Stimulated activated CD4-positive, alpha-beta T cell treated with anti-CD3 and anti-CD28 coated beads, TNF-alpha, amount 100 ng/mL, for 48 hours (primary cell): ENCODE measurements at regions not wholly inside any gene's neighbourhood (a gene's known extent, or its start where the extent isn't known, plus 50 kb on each side); places are given as distances from the start of the nearest gene placed in this dataset.

ENCODE experiments used
- DNase-seq, 3 donors: peaks; one replicate each; pipeline ENCODE4 v3.0.0-alpha.2; 2020; ENCODE audit warnings: low read depth in 3 of 3

- no peak for DNase-seq
Measured at GRCh38 chr1:58380345-58380744, 166.2 kb downstream of the OMA1 start.

DNA sequence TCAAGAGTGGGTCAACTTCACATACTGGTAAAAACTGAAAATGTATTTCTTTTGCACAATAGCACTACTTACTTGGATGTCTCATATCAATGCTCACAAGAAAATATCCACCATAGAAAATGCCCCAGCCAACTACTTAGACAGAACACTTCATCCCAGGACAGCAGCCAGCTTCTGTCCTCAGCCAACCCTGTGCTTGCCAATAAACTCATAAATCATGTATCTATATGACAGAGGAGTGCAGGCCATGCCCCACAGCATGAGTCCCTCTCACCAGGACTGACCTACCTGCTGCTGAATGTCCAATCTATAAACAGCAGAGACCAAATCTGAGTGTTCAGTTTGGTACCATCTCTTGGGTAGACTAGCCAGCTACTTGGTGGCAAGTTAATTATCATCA lies 179.3 kb downstream of the OMA1 start:
- no peak for DNase-seq

- no peak for DNase-seq
Measured at GRCh38 chr1:58365328-58365727, 181.2 kb downstream of the OMA1 start.

GRCh38 chr1:58363585-58363984 lies 182.9 kb downstream of the OMA1 start:
- peak in 1 of 3 donors; percentile 0 for DNase-seq

DNA sequence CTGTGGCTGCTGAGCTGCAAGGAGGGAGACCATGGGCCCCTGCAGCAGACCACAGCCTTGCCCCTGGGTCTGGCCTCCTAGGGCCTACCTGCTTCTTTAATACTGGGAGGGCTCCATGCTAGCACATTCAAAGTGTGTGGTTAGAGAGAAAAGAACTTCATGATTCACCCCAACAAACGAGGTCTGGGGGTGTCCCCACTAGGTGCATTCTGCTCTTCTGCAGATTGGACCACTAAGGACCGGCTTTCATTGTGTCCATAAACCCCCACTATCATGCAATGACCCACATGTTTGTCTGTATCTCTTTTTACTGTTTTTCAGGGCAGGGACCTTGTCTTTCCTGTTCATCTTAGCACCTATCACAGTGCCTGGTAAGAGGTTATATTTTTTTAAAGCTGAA lies 185.4 kb downstream of the OMA1 start:
- no peak for DNase-seq

DNA sequence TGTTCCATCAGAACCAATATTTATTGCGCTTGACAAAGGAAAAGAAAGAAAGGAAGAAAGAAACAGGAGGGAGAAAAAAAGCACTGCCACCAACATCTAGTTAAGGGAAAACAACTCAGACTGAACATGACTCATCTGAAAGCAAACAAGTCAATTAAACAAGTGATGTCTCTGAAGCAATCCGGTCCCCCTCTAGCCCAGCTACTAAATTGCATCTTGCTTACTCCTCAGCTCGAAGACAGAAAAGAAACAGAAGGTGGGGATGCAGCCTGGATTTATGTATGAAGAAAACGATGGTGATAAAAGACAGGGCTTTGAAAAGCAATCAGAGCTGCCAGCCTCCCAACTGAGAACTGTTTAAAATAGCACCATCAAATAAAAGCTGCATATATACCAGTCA lies 188.2 kb downstream of the OMA1 start:
- DNase-seq: no peak

DNA sequence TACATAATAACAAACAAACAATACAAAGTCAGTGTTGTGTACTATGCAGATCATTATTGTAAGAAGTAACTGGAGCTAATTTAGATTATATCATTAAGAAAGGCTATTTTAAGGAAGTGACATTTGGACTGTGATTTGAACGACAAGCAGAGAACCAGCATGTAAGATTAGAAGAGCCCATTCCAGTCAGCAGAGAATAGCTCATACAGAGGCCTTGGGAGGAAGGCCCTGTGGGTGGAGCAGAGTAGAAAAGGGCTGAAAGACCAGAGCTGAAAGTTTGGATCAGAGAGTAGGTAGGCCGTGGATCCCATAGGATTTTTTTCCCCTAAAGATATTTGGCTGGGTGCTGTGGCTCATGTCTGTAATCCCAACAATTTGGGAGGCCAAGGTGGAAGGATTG lies 190.1 kb downstream of the OMA1 start:
- DNase-seq: no peak

GRCh38 chr1:58353168-58353567 lies 193.4 kb downstream of the OMA1 start:
- no peak for DNase-seq

- DNase-seq: no peak
Measured at GRCh38 chr1:58352476-58353092, 193.9 kb downstream of the OMA1 start.

GRCh38 chr1:58346036-58346355 lies 200.5 kb downstream of the OMA1 start:
- DNase-seq: no peak

- DNase-seq: no peak
Measured at GRCh38 chr1:58345215-58346035, 201.1 kb downstream of the OMA1 start.

DNA sequence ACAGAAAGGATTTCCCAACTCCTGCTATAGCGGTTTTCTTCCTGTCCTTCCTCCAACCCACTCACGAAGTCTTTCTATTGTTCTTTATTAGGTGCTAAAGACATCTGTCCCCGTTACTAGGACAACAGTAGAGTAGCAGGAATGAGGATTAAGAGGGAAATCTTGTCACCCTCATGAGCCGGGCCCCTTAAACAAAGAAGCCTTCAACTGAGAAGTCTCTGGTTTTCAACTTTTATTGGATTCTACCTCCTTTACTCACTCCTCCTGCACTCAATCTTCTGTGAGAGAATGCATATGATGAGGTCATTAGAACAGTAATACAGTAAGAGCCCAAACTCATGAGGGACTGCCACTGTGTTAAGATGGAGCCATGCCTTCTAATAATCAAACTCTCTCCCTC lies 206.3 kb downstream of the OMA1 start:
- DNase-seq: no peak

- DNase-seq: no peak
Measured at GRCh38 chr1:58338081-58338480, 208.4 kb downstream of the OMA1 start.

DNA sequence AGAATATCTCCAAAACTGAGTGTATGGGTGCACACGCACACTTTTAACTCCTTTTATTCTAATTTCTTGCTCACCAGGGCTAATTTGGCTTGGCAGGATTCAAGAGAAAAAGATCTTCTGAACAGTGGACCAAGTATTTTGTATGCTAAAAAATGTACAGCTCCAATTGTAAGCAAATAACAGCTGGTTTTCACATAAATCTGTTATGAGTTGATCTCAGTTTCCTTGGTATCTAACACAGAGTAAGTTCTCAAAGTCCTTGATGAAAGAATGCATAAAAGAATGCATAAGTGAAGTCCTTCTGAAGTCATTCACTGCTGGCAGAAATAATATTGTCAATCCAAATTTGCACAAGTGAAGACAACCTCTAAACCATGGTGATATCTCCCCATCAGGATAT lies 213.0 kb downstream of the OMA1 start:
- no peak for DNase-seq

- no peak for DNase-seq
Measured at GRCh38 chr1:58331156-58331555, 215.4 kb downstream of the OMA1 start.

- no peak for DNase-seq
Measured at GRCh38 chr1:58325866-58326265, 220.7 kb downstream of the OMA1 start.

GRCh38 chr1:58324558-58324957 lies 222.0 kb downstream of the OMA1 start:
- DNase-seq: no peak

GRCh38 chr1:58318157-58319005 lies 228.1 kb downstream of the OMA1 start:
- no peak for DNase-seq

GRCh38 chr1:58317694-58318093 lies 228.8 kb downstream of the OMA1 start:
- no peak for DNase-seq

DNA sequence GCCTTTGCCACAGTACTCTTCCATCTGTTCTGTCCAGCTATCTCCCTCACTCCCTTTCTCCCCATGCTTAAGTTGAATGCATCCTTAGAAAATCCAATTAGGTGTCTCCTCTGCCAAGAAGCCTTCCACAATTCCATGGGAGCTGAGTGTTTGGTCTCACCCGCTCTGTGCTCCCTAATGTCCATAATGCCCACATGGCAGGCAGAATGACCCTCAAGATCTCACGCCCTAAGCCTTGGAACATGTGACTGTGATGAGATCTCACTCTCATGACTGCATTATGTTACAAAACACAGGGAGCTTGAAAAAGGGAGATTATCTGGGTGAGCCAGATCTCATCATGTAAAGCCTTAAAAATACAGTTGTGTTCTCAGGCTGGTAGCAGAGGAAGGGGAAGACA lies 229.4 kb downstream of the OMA1 start:
- DNase-seq: no peak

DNA sequence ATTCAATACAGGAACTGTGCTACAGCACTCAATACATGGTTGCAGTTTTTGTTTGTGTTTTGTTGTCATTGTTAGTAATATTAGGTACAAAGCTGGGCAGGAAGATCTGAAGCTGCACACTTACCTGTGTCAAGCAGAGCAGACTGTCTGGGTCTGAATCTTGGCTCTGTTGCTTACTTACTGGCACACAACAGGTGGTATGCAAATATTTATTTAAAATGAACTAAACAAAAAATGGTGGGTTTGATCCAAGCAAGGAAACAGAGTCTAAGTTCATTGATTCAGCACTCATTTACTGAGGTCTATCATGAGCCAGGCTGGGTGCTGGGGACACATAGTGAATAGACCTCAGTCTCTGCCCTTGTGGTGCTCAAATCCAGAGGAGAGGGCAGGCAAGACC lies 230.4 kb downstream of the OMA1 start:
- no peak for DNase-seq

GRCh38 chr1:58312971-58313563 lies 233.5 kb downstream of the OMA1 start:
- DNase-seq: no peak
